IMR-90 (cell line): ENCODE measurements at regions not wholly inside any gene's neighbourhood (a gene's known extent, or its start where the extent isn't known, plus 50 kb on each side); places are given as distances from the start of the nearest gene placed in this dataset.
"Not testable (repeated sequence)": the region's sequence is repeated elsewhere in the genome, so short reads cannot be mapped to it uniquely, and the experiment has no call there.

Experiments used
- ATAC-seq: fragments of 200-7000 bp; cut with Tn5 transposase; 2 replicates; pipeline ENCODE4 v1.9.1; 2020; ENCODE audit warnings: low read depth, mild to moderate bottlenecking, moderate library complexity
- BruUV-seq: library from RNA; stranded (reverse); fragments of 400-500 nt; replicated peaks from 2 replicates; lab custom pipeline; 2021; lab: Mats Ljungman, UMichigan
- CTCF ChIA-PET: fragments of 300-600 bp; formaldehyde crosslinking; extraction: SDS; loops from one replicate; lab custom pipeline; 2021; ENCODE audit warnings: antibody characterized with exemption; lab: Yijun Ruan, JAX
- POLR2A ChIA-PET: fragments of 300-600 bp; sonication (Branson Sonifier 250); formaldehyde crosslinking; loops from one replicate; lab custom pipeline; 2022; ENCODE audit warnings: antibody characterized with exemption; ENCODE audit not compliant: unreplicated experiment; lab: Charles Lee
- DNase-seq: peaks from one replicate; pipeline ENCODE4 v3.0.0; 2013
- H2AFZ ChIP-seq: replicated peaks from 2 replicates; pipeline ENCODE3; 2013; ENCODE audit warnings: low read length, mild to moderate bottlenecking; ENCODE audit not compliant: poor library complexity
- H2AK5ac ChIP-seq: 2 replicates; pipeline ENCODE4 v1.6.1; 2013; ENCODE audit warnings: low read depth, low read length, inconsistent platforms
- H2AK9ac ChIP-seq: replicated peaks from 2 replicates; pipeline ENCODE3; 2013; ENCODE audit warnings: mild to moderate bottlenecking, low read depth, low read length, moderate library complexity; ENCODE audit not compliant: poor library complexity
- H2BK120ac ChIP-seq: 2 replicates; pipeline ENCODE4 v1.6.1; 2013; ENCODE audit warnings: low read depth, low read length, inconsistent platforms
- H2BK15ac ChIP-seq: 3 replicates; pipeline ENCODE4 v1.6.1; 2013; ENCODE audit warnings: low read depth, low read length, inconsistent platforms
- H2BK20ac ChIP-seq: 2 replicates; pipeline ENCODE4 v1.6.1; 2013; ENCODE audit warnings: low read depth, mild to moderate bottlenecking, inconsistent platforms, low read length, moderate library complexity
- H2BK5ac ChIP-seq: 2 replicates; pipeline ENCODE4 v1.6.1; 2013; ENCODE audit warnings: mild to moderate bottlenecking, low read depth, low read length, inconsistent platforms; ENCODE audit not compliant: poor library complexity, severe bottlenecking
- H3K14ac ChIP-seq: replicated peaks from 2 replicates; pipeline ENCODE4 v1.6.1; 2013; ENCODE audit warnings: low read depth, low read length, inconsistent platforms
- H3K18ac ChIP-seq: 2 replicates; pipeline ENCODE4 v1.6.1; 2013; ENCODE audit warnings: low read depth, low read length, control low read depth
- H3K23ac ChIP-seq: 2 replicates; pipeline ENCODE4 v1.6.1; 2013; ENCODE audit warnings: low read depth, low read length, inconsistent platforms
- H3K27ac ChIP-seq: 2 replicates; pipeline ENCODE4 v1.5.1; 2013; ENCODE audit warnings: mild to moderate bottlenecking, control low read depth, low read length; ENCODE audit not compliant: insufficient read depth
- H3K27me3 ChIP-seq: 2 replicates; pipeline ENCODE4 v1.6.1; 2013; ENCODE audit warnings: low read length; ENCODE audit not compliant: control insufficient read depth, insufficient read depth
- H3K36me3 ChIP-seq: 2 replicates; pipeline ENCODE4 v1.6.1; 2013; ENCODE audit warnings: low read length, mixed read lengths; ENCODE audit not compliant: control insufficient read depth, insufficient read depth
- H3K4ac ChIP-seq: 2 replicates; pipeline ENCODE4 v1.6.1; 2013; ENCODE audit warnings: low read depth, low read length, inconsistent platforms
- H3K4me1 ChIP-seq: 2 replicates; pipeline ENCODE4 v1.6.1; 2013; ENCODE audit warnings: low read length, mixed read lengths; ENCODE audit not compliant: control insufficient read depth, insufficient read depth
- H3K4me2 ChIP-seq: 2 replicates; pipeline ENCODE4 v1.6.1; 2013; ENCODE audit warnings: low read depth, mild to moderate bottlenecking, control low read depth, low read length, moderate library complexity
- H3K4me3 ChIP-seq: 2 replicates; pipeline ENCODE4 v1.5.1; 2013; ENCODE audit warnings: low read depth, mild to moderate bottlenecking, control low read depth, low read length, moderate library complexity; ENCODE audit not compliant: insufficient read depth
- H3K56ac ChIP-seq: 2 replicates; pipeline ENCODE4 v1.6.1; 2013; ENCODE audit warnings: low read length, inconsistent platforms; ENCODE audit not compliant: insufficient read depth; ENCODE audit errors: extremely low read depth
- H3K79me1 ChIP-seq, 2 experiments: 2 replicates each; pipeline ENCODE4 v1.6.1; 2013; ENCODE audit warnings: low read length in 2 of 2, inconsistent platforms in 1 of 2, low read depth in 1 of 2
- H3K9ac ChIP-seq: 2 replicates; pipeline ENCODE4 v1.6.1; 2013; ENCODE audit warnings: low read depth, low read length, control low read depth
- H3K9me1 ChIP-seq: 2 replicates; pipeline ENCODE4 v1.6.1; 2013; ENCODE audit warnings: low read length, inconsistent platforms; ENCODE audit not compliant: insufficient read depth
- H3K9me3 ChIP-seq: 2 replicates; pipeline ENCODE4 v1.6.1; 2013; ENCODE audit warnings: low read length; ENCODE audit not compliant: control insufficient read depth, insufficient read depth
- H4K20me1 ChIP-seq: 2 replicates; pipeline ENCODE4 v1.6.1; 2013; ENCODE audit warnings: low read length, inconsistent platforms; ENCODE audit not compliant: insufficient read depth
- H4K5ac ChIP-seq: 2 replicates; pipeline ENCODE4 v1.6.1; 2013; ENCODE audit warnings: mild to moderate bottlenecking, low read depth, low read length, control low read depth
- H4K8ac ChIP-seq, 2 experiments: 2 replicates each; pipeline ENCODE4 v1.6.1; 2013; ENCODE audit warnings: low read depth in 2 of 2, low read length in 2 of 2, control low read depth in 1 of 2, inconsistent platforms in 1 of 2
- H4K91ac ChIP-seq: 2 replicates; pipeline ENCODE4 v1.6.1; 2013; ENCODE audit warnings: low read depth, low read length, inconsistent platforms; ENCODE audit not compliant: insufficient read depth
- WGBS, 2 experiments: methylation state at CpG; one replicate each; pipeline versions ENCODE4 v1.1.5 to v1.1.7; 2013; ENCODE audit warnings: missing lambda C conversion rate in 2 of 2; ENCODE audit not compliant: insufficient read length in 1 of 2; ENCODE audit errors: extremely low coverage in 2 of 2; 5-methylcytosine and 5-hydroxymethylcytosine counted together
- dilution Hi-C: fragments of 300-500 bp; cut with HindIII; formaldehyde crosslinking; loops from one replicate; pipeline ENCODE4 v1.14.3; 2018; ENCODE audit warnings: low sequenced_read_pairs; ENCODE audit not compliant: unreplicated experiment
- in situ Hi-C: fragments of 300-500 bp; cut with MboI; formaldehyde crosslinking; loops from 3 replicates; pipeline ENCODE4 v1.14.3; 2019; ENCODE audit warnings: low sequenced_read_pairs, inconsistent platforms, mixed read lengths
- intact Hi-C: fragments of 100-400 bp; cut with micrococcal nuclease; formaldehyde crosslinking; loops from 2 replicates; pipeline ENCODE4 v1.10.0; 2022

- H3K36me3 ChIP-seq, H2BK15ac ChIP-seq, H4K8ac ChIP-seq, H2AK5ac ChIP-seq, H3K27ac ChIP-seq, H3K18ac ChIP-seq, ATAC-seq, H3K9me3 ChIP-seq, H2BK5ac ChIP-seq, H2BK120ac ChIP-seq, H3K23ac ChIP-seq, H4K91ac ChIP-seq, H2AFZ ChIP-seq, H3K14ac ChIP-seq, POLR2A ChIA-PET, CTCF ChIA-PET, H3K56ac ChIP-seq, H4K5ac ChIP-seq, H3K4me2 ChIP-seq, H2BK20ac ChIP-seq, H3K27me3 ChIP-seq, H3K9ac ChIP-seq, H2AK9ac ChIP-seq, intact Hi-C loops, H3K4ac ChIP-seq, BruUV-seq, in situ Hi-C loops, H3K4me3 ChIP-seq, H3K9me1 ChIP-seq, dilution Hi-C loops, H4K20me1 ChIP-seq, DNase-seq, H3K4me1 ChIP-seq: not testable (repeated sequence)
- peaks cover 15 to 23% of the 10 kb centered on the region in 2 experiments; a peak in 3 of 4 replicates for H3K79me1 ChIP-seq
- no CpG with 5 or more reads among the region's 1 CpG for WGBS, 2 experiments
Observed at GRCh38 chr17:63298916-63299315, 147.2 kb downstream of the CYB561 start.
